NCI-H460 (cell line): ENCODE measurements at regions not wholly inside any gene's neighbourhood (a gene's known extent, or its start where the extent isn't known, plus 50 kb on each side); places are given as distances from the start of the nearest gene placed in this dataset.
"Not testable (repeated sequence)": the region's sequence is repeated elsewhere in the genome, so short reads cannot be mapped to it uniquely, and the experiment has no call there.

Experiments used
- DNase-seq: peaks from one replicate; pipeline ENCODE4 v3.0.0-alpha.2; 2016; ENCODE audit warnings: low read depth; ENCODE audit errors: extremely low read depth

GRCh38 chr4:175273995-175274753, 356.0 kb downstream of the ADAM29 start:
- no peak for DNase-seq

DNA sequence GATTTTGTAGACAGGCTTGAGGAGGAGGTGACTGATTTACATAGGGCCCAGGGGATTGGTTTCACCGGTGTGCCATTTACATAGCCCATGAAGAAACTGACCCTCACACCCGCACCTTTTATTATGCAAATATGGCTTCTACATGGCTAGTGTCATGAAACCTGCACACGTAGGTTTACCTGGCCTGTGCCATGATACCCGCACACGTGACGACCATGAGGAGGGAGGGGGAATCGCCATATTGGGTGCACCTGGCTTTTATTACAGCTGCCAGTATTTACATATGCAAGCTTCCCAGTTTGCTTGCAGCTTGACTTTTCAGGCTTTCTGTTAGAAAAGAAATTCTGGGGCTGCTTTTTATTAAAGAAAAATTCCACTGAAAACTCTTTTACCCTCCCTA, 359.7 kb downstream of the ADAM29 start:
- DNase-seq: no peak

GRCh38 chr4:175280153-175280552, 362.0 kb downstream of the ADAM29 start:
- no peak for DNase-seq

- DNase-seq: no peak
These were observed 363.7 kb downstream of the ADAM29 start for GRCh38 chr4:175281894-175282293.

GRCh38 chr4:175282407-175282806, 364.2 kb downstream of the ADAM29 start:
- no peak for DNase-seq

GRCh38 chr4:175290401-175290800, 372.2 kb downstream of the ADAM29 start:
- peak; percentile 1 for DNase-seq

GRCh38 chr4:175297965-175298565, 379.9 kb downstream of the ADAM29 start:
- DNase-seq: no peak

GRCh38 chr4:175306436-175306835, 388.3 kb downstream of the ADAM29 start:
- DNase-seq: no peak

GRCh38 chr4:175307326-175307725, 389.2 kb downstream of the ADAM29 start:
- no peak for DNase-seq

- DNase-seq: no peak
These were observed 390.1 kb downstream of the ADAM29 start for GRCh38 chr4:175308236-175308635.

DNA sequence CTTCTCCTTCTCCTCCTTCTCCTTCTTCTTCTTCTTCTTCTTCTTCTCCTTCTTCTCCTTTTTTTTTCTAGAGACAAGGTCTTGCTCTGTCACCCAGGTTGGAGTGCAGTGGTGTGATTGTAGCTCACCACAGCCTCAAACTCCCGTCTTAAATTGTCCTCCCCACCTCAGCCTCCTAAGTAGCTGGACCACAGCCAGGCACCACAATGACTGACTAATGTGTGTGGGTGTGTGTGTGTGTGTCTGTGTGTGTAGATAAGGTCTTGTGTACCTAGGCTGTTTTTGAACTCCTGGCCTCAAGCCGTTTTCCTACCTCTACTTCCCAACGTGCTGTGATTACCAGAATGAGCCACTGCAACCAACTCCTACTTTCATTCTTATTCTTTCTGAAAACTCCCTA, 390.9 kb downstream of the ADAM29 start:
- no peak for DNase-seq

DNA sequence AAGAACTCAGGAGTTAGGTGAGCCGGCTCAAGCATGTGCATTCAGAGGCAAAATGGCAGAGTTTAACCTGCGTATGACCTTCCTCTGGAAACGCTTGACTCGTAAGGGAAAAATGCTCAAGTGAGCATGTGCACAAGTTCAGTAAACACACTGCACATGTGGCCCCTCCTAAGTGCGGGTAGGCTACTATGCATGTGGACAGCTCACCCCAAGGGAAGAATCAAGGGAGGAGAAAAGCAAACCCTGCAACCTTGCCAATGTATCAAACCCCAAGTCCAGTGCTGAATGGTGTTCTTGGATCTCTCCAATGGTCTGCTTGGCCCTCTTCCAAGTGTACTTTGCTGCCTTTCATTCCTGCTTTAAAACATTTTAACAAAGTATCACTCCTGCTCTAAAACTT, 407.1 kb downstream of the ADAM29 start:
- no peak for DNase-seq

GRCh38 chr4:175326796-175327195, 408.6 kb downstream of the ADAM29 start:
- no peak for DNase-seq

DNA sequence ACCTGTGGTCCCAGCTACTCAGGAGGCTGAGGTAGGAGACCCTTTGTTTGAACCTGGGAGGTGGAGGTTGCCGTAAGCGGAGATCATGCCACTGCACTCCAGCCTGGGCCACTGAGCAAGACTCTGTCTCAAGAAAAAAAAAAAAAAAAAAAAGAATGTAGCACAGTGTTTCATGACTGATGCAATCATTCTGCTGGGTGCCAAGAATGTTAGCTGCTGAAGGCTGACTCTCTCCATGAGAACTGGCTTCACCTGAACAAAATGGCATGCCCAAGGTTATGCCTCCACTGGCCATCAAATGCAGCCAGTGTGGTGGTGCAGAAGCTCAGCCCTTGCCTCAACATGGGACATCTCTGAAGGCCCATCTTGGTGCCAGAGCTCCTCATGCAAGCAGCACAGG, 412.1 kb downstream of the ADAM29 start:
- no peak for DNase-seq

DNA sequence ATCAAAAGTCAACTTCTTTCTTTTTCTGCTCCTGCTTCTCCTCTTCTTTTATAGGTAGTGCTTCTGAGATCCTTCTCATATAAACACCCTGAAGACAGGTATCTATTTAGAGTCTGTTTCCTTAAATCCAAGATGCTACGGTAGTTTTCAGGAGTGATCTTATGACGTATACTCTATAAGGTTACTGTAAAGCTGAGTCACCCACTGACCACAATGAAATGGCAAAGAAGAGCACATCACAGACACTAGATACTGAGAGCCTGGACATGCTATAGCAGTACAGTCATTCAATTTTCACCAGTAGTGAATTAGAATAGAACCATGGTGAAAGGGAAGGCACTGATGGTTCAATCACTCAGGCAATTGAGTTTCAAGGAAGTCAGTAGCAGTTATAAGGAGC, 412.5 kb downstream of the ADAM29 start:
- peak; percentile 23 for DNase-seq

DNA sequence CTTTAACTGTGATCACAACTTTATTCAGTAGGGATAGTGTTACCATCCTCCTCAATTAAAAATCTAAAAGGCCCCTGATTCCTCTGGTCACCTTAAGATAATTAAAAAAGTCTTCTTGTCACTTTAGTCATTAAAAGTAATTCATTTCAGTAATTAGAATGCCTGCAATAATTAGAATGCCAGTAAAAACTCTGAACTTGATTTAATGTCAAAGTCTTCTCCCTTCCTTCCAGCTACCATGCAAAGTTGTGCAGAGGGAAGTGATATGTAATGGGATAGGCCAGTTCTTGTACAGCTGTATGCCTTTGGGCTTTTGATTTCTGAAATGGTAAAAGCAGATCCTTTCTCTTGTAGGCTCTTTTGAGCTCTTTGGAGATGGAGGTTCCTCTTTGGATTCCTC, 417.2 kb downstream of the ADAM29 start:
- DNase-seq: no peak

DNA sequence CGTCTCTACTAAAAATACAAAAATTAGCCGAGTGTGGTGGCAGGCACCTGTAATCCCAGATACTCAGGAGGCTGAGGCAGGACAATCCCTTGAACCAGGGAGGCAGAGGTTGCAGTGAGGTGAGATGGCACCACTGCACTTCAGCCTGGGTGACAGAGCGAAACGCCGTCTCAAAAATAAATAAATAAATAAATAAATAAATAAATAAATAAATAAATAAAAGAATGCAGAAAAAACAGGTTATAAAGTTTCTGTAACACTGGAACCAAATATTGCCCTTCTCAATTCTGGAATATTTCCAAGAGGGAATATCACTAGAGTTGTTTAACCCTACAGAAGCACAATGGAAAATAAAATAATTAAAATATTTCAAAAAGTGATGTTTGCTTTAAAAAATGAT, 418.4 kb downstream of the ADAM29 start:
- not testable (repeated sequence) for DNase-seq

DNA sequence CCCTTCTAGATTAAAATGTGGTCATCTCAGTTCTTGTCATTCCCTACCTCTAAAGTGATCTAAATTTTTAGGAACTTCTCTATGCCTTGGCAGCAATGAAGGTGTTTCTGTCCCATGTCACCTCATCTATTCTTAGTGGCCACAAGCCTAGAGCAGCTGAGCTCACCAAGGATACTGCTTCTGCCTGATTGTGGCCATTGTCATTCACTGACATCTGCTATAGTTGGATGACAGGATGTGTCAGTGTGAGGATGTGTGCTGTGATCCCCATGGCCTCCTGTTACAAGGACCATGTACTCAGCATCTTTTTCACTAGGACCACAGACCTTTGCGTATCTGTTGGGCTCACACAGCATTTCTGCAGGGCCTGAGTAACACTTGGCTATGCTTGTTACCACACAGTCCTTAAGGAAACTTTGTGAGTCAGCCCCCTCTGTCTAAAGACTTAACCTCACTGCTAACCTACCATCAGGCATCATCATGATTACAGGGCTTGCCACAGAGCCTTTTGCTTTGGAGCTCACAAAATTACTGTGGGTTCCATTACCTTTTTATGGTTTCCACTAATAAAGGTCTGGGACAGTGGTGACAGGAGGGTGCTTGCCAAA, 421.0 kb downstream of the ADAM29 start:
- DNase-seq: no peak

- no peak for DNase-seq
These were observed 423.1 kb downstream of the ADAM29 start for GRCh38 chr4:175341203-175341755.

DNA sequence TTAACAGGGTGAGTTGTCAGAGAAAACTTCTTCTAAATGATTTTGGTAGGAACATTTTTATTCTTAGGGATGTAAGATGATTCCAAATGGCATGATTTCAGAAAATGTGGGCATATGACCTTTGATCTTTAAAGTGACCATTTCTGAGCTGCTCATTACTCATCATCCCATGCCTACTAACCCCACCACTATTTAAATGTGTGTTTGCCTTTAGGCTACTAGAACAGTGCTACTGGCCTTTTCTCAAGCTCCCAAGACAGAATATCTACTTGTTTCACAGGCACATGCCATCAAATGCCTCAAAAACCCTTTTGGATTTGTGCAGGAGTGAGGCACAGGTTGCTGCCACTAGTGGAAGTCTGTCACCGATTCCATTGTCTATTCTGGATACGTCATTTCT, 428.2 kb downstream of the ADAM29 start:
- no peak for DNase-seq

DNA sequence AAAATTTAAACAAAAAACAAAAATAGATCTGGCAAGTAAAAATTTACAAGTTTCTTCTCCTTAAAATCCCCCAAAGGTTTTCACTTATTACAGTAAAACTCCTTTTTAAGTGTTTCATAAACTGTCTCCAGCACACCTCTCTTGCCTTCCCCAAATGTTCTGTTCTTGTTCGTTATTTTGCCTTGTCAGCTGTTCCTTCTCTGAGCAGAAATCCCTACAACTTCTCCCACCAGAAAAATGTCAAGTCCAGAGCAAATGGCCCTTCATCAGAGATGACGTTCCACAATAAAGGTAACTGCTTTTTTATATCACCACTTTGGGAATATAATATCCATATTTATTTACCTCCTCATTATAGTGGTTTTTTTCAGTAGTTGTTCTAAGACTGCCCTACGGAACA, 432.1 kb downstream of the ADAM29 start:
- no peak for DNase-seq

- DNase-seq: no peak
These were observed 433.3 kb downstream of the ADAM29 start for GRCh38 chr4:175351473-175351872.
